NB4 (cell line): ENCODE measurements at regions not wholly inside any gene's neighbourhood (a gene's known extent, or its start where the extent isn't known, plus 50 kb on each side); places are given as distances from the start of the nearest gene placed in this dataset.

Source experiments
- MYC ChIP-seq: IDR thresholded peaks from 2 replicates; pipeline ENCODE4 v1.6.1; 2011; ENCODE audit warnings: low read depth, low read length
- POLR2A ChIP-seq: IDR thresholded peaks from 2 replicates; pipeline ENCODE4 v1.6.1; 2011; ENCODE audit warnings: mild to moderate bottlenecking; ENCODE audit not compliant: insufficient read length; ENCODE audit errors: extremely low read depth
- TF ChIP-seq, protein P1 (sequence below): IDR thresholded peaks from one replicate; pipeline ENCODE4 v1.5.1; 2012; ENCODE audit warnings: low read depth, low read length

DNA sequence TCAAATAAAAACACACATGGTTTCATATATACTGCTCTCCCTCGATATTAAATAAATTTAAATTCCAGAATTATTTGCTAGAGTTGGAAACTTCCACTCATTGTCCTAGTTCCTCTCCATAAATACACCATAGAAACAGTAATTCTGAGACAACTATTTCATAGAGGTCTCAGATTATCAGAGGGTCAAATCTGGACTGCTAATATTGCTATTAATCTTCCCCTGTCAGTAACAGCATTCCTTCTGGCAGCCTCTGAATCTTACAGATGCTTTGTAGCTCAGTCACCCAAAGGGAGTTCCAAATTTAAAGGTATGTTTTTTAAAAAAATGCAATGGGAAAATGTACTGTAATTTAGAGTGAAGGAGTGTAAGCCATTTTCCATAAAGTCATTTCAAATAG, 428.8 kb downstream of the PYDC2 start:
- TF ChIP-seq, protein P1, sequence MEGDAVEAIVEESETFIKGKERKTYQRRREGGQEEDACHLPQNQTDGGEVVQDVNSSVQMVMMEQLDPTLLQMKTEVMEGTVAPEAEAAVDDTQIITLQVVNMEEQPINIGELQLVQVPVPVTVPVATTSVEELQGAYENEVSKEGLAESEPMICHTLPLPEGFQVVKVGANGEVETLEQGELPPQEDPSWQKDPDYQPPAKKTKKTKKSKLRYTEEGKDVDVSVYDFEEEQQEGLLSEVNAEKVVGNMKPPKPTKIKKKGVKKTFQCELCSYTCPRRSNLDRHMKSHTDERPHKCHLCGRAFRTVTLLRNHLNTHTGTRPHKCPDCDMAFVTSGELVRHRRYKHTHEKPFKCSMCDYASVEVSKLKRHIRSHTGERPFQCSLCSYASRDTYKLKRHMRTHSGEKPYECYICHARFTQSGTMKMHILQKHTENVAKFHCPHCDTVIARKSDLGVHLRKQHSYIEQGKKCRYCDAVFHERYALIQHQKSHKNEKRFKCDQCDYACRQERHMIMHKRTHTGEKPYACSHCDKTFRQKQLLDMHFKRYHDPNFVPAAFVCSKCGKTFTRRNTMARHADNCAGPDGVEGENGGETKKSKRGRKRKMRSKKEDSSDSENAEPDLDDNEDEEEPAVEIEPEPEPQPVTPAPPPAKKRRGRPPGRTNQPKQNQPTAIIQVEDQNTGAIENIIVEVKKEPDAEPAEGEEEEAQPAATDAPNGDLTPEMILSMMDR, result no peak
- TF ChIP-seq POLR2A, result no peak
- TF ChIP-seq MYC, result no peak
